ENCODE measurements at regions not wholly inside any gene's neighbourhood (a gene's known extent, or its start where the extent isn't known, plus 50 kb on each side); places are given as distances from the start of the nearest gene placed in this dataset.

DNA sequence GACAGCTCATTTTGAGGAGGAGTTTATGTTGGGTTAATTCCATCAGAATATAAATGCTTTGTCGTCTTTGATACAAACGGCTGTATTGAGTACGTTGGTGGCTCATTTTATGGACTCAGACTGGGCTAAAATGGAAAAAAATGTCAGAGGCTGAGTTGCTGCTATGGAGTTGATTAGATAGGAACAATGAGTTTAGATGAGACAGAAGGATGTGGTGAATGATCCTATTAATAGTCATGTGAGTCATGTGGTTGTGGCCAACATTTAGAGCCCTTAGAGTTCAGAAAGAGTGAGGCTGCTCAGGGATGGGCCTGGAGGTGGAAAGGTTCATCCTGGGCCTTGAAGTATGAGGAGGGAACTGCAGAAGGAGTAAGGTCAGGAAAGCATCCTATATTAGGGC lies 434.2 kb downstream of the MEIS1 start:
- DNase-seq = no peak
- H3F3A ChIP-seq (ENCODE audit: insufficient read depth, low read depth) = no peaks in the 10 kb centered on the region; the same call in 1 of the 2 replicates
- CTCF ChIA-PET = no interaction called here

DNA sequence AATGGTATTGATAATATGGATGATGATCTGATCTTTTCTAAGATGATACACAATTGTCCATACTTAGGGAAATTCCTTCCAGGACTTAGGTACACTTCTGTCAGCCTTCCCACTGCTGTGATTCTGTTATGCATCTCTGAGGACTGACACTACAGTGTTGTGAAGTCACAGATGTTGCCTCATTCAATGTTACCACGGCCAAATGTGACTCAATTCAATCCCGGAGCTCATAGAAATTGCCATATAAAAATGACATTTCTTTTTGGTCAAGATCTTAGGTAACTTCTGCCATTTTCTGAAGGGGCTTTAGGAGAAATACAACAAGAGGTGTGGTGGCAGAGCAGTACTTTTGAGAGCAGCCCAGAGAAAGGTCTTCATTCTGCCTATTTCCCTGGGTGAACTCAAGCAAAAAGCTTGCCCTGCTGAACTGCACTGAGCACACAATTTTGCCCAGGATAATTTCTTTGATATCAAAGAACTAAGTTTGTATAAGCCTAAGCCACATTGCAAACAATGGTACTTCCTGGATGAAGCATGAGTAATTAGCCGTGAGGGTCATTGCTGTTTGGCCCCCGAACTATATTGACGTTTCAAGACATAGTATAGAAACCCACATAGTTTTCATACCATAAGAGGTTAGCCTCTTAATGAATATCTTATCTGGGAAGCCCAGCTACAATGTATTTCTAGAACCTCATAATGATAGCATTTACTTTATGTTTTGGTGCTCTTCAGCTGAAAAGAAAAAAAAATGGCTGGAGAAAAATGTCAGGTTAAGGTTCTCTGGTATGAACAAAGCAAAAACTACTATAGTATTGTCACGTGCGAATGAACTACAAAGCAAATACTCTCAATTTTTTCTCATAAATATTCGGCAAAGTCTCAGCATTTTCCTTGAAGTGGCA lies 437.4 kb downstream of the MEIS1 start:
- TF ChIP-seq, protein P1, sequence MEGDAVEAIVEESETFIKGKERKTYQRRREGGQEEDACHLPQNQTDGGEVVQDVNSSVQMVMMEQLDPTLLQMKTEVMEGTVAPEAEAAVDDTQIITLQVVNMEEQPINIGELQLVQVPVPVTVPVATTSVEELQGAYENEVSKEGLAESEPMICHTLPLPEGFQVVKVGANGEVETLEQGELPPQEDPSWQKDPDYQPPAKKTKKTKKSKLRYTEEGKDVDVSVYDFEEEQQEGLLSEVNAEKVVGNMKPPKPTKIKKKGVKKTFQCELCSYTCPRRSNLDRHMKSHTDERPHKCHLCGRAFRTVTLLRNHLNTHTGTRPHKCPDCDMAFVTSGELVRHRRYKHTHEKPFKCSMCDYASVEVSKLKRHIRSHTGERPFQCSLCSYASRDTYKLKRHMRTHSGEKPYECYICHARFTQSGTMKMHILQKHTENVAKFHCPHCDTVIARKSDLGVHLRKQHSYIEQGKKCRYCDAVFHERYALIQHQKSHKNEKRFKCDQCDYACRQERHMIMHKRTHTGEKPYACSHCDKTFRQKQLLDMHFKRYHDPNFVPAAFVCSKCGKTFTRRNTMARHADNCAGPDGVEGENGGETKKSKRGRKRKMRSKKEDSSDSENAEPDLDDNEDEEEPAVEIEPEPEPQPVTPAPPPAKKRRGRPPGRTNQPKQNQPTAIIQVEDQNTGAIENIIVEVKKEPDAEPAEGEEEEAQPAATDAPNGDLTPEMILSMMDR (conservative IDR thresholded peaks at IDR 0.05) = no peak
- TF ChIP-seq EZH2 (IDR thresholded peaks at IDR 0.05; ENCODE audit: low read depth) = no peak
- Histone ChIP-seq H3K4me2 (peak overlapping the region; percentile 30), H4K20me1 (ENCODE audit: insufficient read depth) (no peaks in the 10 kb centered on the region), H3K4me3 (no peak overlapping the region), H3K27me3 (ENCODE audit: insufficient read depth, low read depth) (no peaks in the 10 kb centered on the region), H3K36me3 (ENCODE audit: low read depth) (no peaks in the 10 kb centered on the region), H3F3A (ENCODE audit: insufficient read depth, low read depth) (no peaks in the 10 kb centered on the region; the same call in 1 of the 2 replicates), H3K9me2 (ENCODE audit: insufficient read depth) (no peaks in the 10 kb centered on the region), H3K79me2 (ENCODE audit: low read depth) (no peaks in the 10 kb centered on the region), H3K9me3 (ENCODE audit: insufficient read depth, low read depth) (no peaks in the 10 kb centered on the region), H3K4me1 (replicated peaks; ENCODE audit: insufficient read depth) (peaks cover 13% of the 10 kb centered on the region; the same call in 1 of the 2 replicates), H2AFZ (peak overlapping the region; percentile 20; the same call in 1 of the 2 replicates), H3K27ac (peak overlapping the region; percentile 35)
- intact Hi-C loops (cut with micrococcal nuclease; ENCODE audit: unreplicated experiment) = no loop called here
- peak in 1 of 2 experiments; percentile 76 for DNase-seq
- ChIA-PET POLR2A (ENCODE audit: unreplicated experiment) (interaction anchor here (0.7 kb wide), 1 partner anchor 72 kb away, joined by 4 read pairs; no protein-coding TSS in a partner anchor), CTCF (no interaction called here)
- BruUV-seq (replicated peaks) = no TSS peak

More for the DNA sequence above, 434.2 kb downstream of the MEIS1 start:
- H3K27me3 ChIP-seq (ENCODE audit: insufficient read depth, low read depth) = no peaks in the 10 kb centered on the region
- no peak overlapping the region for H3K27ac ChIP-seq
- no peaks in the 10 kb centered on the region for H3K36me3 ChIP-seq (ENCODE audit: low read depth)
- H2AFZ ChIP-seq = no peak overlapping the region
- H3K79me2 ChIP-seq (ENCODE audit: low read depth) = no peaks in the 10 kb centered on the region
- no peaks in the 10 kb centered on the region for H4K20me1 ChIP-seq (ENCODE audit: insufficient read depth)
- POLR2A ChIA-PET (ENCODE audit: unreplicated experiment) = no interaction called here
- TF ChIP-seq, protein P1 (conservative IDR thresholded peaks at IDR 0.05) = no peak
- TF ChIP-seq EZH2 (IDR thresholded peaks at IDR 0.05; ENCODE audit: low read depth) = no peak
- H3K9me2 ChIP-seq (ENCODE audit: insufficient read depth) = no peaks in the 10 kb centered on the region
- H3K4me2 ChIP-seq = no peak overlapping the region
- intact Hi-C loops (cut with micrococcal nuclease; ENCODE audit: unreplicated experiment) = no loop called here
- no peaks in the 10 kb centered on the region for H3K9me3 ChIP-seq (ENCODE audit: insufficient read depth, low read depth)
- H3K4me1 ChIP-seq (replicated peaks; ENCODE audit: insufficient read depth) = peaks cover 13% of the 10 kb centered on the region; the same call in 1 of the 2 replicates
- H3K4me3 ChIP-seq = no peak overlapping the region
- BruUV-seq (replicated peaks) = no TSS peak

DNA sequence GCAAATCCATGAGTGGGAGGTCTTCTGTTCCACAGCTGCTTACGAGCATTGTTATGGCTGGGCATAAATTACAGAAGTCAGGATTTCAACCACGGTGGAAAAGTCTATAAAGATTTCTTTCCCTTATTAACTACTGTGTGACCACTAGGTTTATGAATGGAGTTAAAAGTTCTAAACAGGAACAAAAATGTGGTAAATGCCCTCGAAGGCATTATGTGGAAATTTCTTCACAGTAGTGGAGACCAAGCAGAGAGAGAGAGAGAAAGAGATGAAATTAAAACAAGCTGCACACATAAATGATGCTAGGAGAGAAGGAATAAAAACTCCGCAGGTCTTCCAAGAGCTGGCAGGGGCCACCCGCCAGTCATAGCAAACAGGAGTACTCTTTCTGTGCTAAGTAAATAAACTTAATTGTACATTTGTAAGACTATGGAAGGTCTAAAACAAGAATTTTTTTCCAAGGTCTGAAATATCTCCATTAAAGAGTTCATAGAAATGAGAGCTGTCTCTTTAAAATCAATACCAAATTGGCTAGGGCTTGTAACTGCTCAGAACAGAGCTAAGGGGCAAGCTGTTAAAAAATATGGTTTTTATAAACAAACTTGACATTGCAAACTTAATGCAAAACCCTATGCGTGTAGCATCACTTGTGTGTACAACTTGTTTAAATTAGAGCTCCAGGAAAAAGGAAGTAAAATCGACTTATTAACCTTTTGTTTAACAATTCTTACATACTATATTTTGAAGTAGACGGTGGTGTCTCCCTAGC lies 438.2 kb downstream of the MEIS1 start:
- H4K20me1 ChIP-seq (ENCODE audit: insufficient read depth) = no peaks in the 10 kb centered on the region
- ChIA-PET POLR2A (ENCODE audit: unreplicated experiment) (no interaction called here), CTCF (no interaction called here)
- H3K4me2 ChIP-seq = peak overlapping the region; percentile 30; the same call in 1 of the 2 replicates
- H3K27ac ChIP-seq = 0 out of 2 replicates have a peak overlapping the region, but pooled peaks have one; percentile 35
- H3K9me3 ChIP-seq (ENCODE audit: insufficient read depth, low read depth) = no peaks in the 10 kb centered on the region
- no peaks in the 10 kb centered on the region for H3K79me2 ChIP-seq (ENCODE audit: low read depth)
- no peak for DNase-seq
- H3K4me3 ChIP-seq = no peak overlapping the region
- H3K27me3 ChIP-seq (ENCODE audit: insufficient read depth, low read depth) = no peaks in the 10 kb centered on the region
- H3F3A ChIP-seq (ENCODE audit: insufficient read depth, low read depth) = no peaks in the 10 kb centered on the region; the same call in 1 of the 2 replicates
- no peak for TF ChIP-seq EZH2 (IDR thresholded peaks at IDR 0.05; ENCODE audit: low read depth)
- TF ChIP-seq, protein P1 (conservative IDR thresholded peaks at IDR 0.05) = no peak
- no peaks in the 10 kb centered on the region for H3K36me3 ChIP-seq (ENCODE audit: low read depth)
- H2AFZ ChIP-seq = no peak overlapping the region; the same call in 1 of the 2 replicates
- H3K9me2 ChIP-seq (ENCODE audit: insufficient read depth) = no peaks in the 10 kb centered on the region
- no TSS peak for BruUV-seq (replicated peaks)
- intact Hi-C loops (cut with micrococcal nuclease; ENCODE audit: unreplicated experiment) = no loop called here
- H3K4me1 ChIP-seq (replicated peaks; ENCODE audit: insufficient read depth) = peaks cover 13% of the 10 kb centered on the region; the same call in 1 of the 2 replicates
